Type B pancreatic cell (in vitro differentiated cells): ENCODE measurements at regions not wholly inside any gene's neighbourhood (a gene's known extent, or its start where the extent isn't known, plus 50 kb on each side); places are given as distances from the start of the nearest gene placed in this dataset.

ENCODE experiments used
- DNase-seq: peaks from one replicate; pipeline ENCODE4 v3.0.0; 2021; ENCODE audit warnings: mixed read lengths; ENCODE audit not compliant: unreplicated experiment; ENCODE audit errors: extremely low spot score
- H3K27ac Mint-ChIP-seq: 2 replicates; pipeline ENCODE4 v1.8.0; 2021; ENCODE audit warnings: mild to moderate bottlenecking, mixed read lengths
- H3K27me3 Mint-ChIP-seq: 2 replicates; pipeline ENCODE4 v1.8.0; 2021; ENCODE audit warnings: mixed read lengths
- H3K36me3 Mint-ChIP-seq: 2 replicates; pipeline ENCODE4 v1.8.0; 2021; ENCODE audit warnings: mixed read lengths
- H3K4me1 Mint-ChIP-seq: one replicate; pipeline ENCODE4 v1.8.0; 2021; ENCODE audit warnings: mixed read lengths; ENCODE audit not compliant: unreplicated experiment
- H3K4me3 Mint-ChIP-seq: 2 replicates; pipeline ENCODE4 v1.8.0; 2021; ENCODE audit warnings: mild to moderate bottlenecking, mixed read lengths
- H3K9me3 Mint-ChIP-seq: 2 replicates; pipeline ENCODE4 v1.8.0; 2021; ENCODE audit warnings: mixed read lengths
- CTCF ChIP-seq: fragments of 200-600 bp; sonication (generic); conservative IDR thresholded peaks from 2 replicates; pipeline ENCODE4 v1.5.0; 2021; ENCODE audit warnings: antibody characterized with exemption, mild to moderate bottlenecking

- H3K27me3 Mint-ChIP-seq = no peaks in the 10 kb centered on the region
- no peaks in the 10 kb centered on the region for H3K4me1 Mint-ChIP-seq
These were observed 153.2 kb upstream of the THBS2 start for GRCh38 chr6:169406804-169407203.

GRCh38 chr6:169406034-169406433 lies 152.4 kb upstream of the THBS2 start:
- no peaks in the 10 kb centered on the region for H3K4me1 Mint-ChIP-seq
- H3K36me3 Mint-ChIP-seq = no peaks in the 10 kb centered on the region
- DNase-seq = no peak
- no peak for TF ChIP-seq CTCF
- no peak overlapping the region for H3K27ac Mint-ChIP-seq
- no peaks in the 10 kb centered on the region for H3K27me3 Mint-ChIP-seq
- peaks cover 5% of the 10 kb centered on the region for H3K9me3 Mint-ChIP-seq
- H3K4me3 Mint-ChIP-seq = no peak overlapping the region

More at GRCh38 chr6:169406804-169407203, 153.2 kb upstream of the THBS2 start:
- Mint-ChIP-seq H3K9me3 (peaks cover 5% of the 10 kb centered on the region), H3K4me3 (no peak overlapping the region), H3K36me3 (no peaks in the 10 kb centered on the region), H3K27ac (no peak overlapping the region)
- no peak for TF ChIP-seq CTCF
- no peak for DNase-seq

DNA sequence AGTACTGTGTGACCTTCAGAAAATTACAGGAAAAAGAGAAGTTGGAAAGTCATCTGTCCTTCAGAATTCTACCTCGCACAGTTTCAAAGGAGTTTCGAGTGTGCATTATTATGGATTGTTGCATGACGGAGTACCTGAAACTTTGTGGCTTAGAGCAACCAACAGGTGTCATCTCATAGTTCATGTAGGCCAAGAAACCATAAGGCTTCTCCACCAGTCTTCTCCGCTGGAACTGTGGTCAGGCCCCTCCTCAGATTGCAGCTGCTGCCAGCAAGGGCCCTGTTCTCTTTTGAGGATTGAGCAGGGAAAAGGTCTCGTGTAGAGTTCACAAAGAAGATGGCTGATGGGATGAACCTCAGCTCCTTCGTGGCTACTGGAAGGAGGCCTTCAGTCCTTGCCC lies 151.2 kb upstream of the THBS2 start:
- no peak overlapping the region for H3K27ac Mint-ChIP-seq
- peak; percentile 32 for DNase-seq
- TF ChIP-seq CTCF = no peak
- H3K9me3 Mint-ChIP-seq = peaks cover 5% of the 10 kb centered on the region
- H3K4me1 Mint-ChIP-seq = no peaks in the 10 kb centered on the region
- H3K27me3 Mint-ChIP-seq = no peaks in the 10 kb centered on the region
- H3K36me3 Mint-ChIP-seq = no peaks in the 10 kb centered on the region
- no peak overlapping the region for H3K4me3 Mint-ChIP-seq

- Mint-ChIP-seq H3K4me1 (peaks cover 4% of the 10 kb centered on the region), H3K27ac (no peak overlapping the region), H3K9me3 (no peaks in the 10 kb centered on the region), H3K4me3 (no peak overlapping the region), H3K27me3 (peaks cover 3% of the 10 kb centered on the region), H3K36me3 (no peaks in the 10 kb centered on the region)
- DNase-seq = no peak
- no peak for TF ChIP-seq CTCF
These were observed 144.9 kb upstream of the THBS2 start for GRCh38 chr6:169398342-169399105.

GRCh38 chr6:169397684-169398083 lies 144.0 kb upstream of the THBS2 start:
- Mint-ChIP-seq H3K9me3 (no peaks in the 10 kb centered on the region), H3K27me3 (peaks cover 3% of the 10 kb centered on the region), H3K4me3 (no peak overlapping the region), H3K36me3 (no peaks in the 10 kb centered on the region), H3K27ac (no peak overlapping the region), H3K4me1 (peaks cover 4% of the 10 kb centered on the region)
- DNase-seq = no peak
- TF ChIP-seq CTCF = no peak
